Keratinocyte (primary cell): ENCODE measurements at regions not wholly inside any gene's neighbourhood (a gene's known extent, or its start where the extent isn't known, plus 50 kb on each side); places are given as distances from the start of the nearest gene placed in this dataset.

Source experiments
- DNase-seq: peaks from one replicate; pipeline ENCODE4 v3.0.0-alpha.2; 2011; ENCODE audit warnings: low read depth, missing footprints, low spot score
- FAIRE-seq: peaks from 2 replicates; lab custom pipeline; 2011; peaks lifted over from hg19 to GRCh38; lab: Jason Lieb, UNC
- H2AFZ ChIP-seq: 2 replicates; pipeline ENCODE4 v1.6.0; 2012; ENCODE audit warnings: low read length, control low read depth, inconsistent platforms; ENCODE audit not compliant: control insufficient read depth
- H3K27ac ChIP-seq: 2 replicates; pipeline ENCODE4 v1.5.1; 2011; ENCODE audit warnings: low read length; ENCODE audit not compliant: control insufficient read depth, insufficient read depth
- H3K27me3 ChIP-seq: 3 replicates; pipeline ENCODE4 v1.6.0; 2011; ENCODE audit warnings: low read length; ENCODE audit not compliant: control insufficient read depth, insufficient read depth; ENCODE audit errors: extremely low read depth
- H3K36me3 ChIP-seq, 2 experiments: 2 replicates in 1 of 2; 3 replicates in 1 of 2; pipeline ENCODE4 v1.5.1; 2011; ENCODE audit warnings: low read length in 2 of 2, mild to moderate bottlenecking in 1 of 2; ENCODE audit not compliant: control insufficient read depth in 2 of 2, insufficient read depth in 2 of 2; ENCODE audit errors: extremely low read depth in 1 of 2
- H3K4me1 ChIP-seq: 3 replicates; pipeline ENCODE4 v1.5.1; 2011; ENCODE audit warnings: low read length; ENCODE audit not compliant: control insufficient read depth, insufficient read depth; ENCODE audit errors: extremely low read depth
- H3K4me2 ChIP-seq: 3 replicates; pipeline ENCODE4 v1.6.0; 2011; ENCODE audit warnings: low read depth, low read length; ENCODE audit not compliant: control insufficient read depth, insufficient read depth; ENCODE audit errors: extremely low read depth
- H3K4me3 ChIP-seq, 3 experiments: fragments of 200-600 bp in 1 of 3; sonication (generic) in 1 of 3; 2 replicates in 2 of 3; 3 replicates in 1 of 3; pipeline ENCODE4 v1.5.1; 2011 to 2016; ENCODE audit warnings: low read length in 3 of 3, mild to moderate bottlenecking in 3 of 3, control low read depth in 2 of 3, inconsistent platforms in 1 of 3, low read depth in 1 of 3, mixed read lengths in 1 of 3, mixed run types in 1 of 3, moderate library complexity in 1 of 3; ENCODE audit not compliant: control insufficient read depth in 2 of 3, insufficient read depth in 2 of 3; ENCODE audit errors: extremely low read depth in 1 of 3
- H3K79me2 ChIP-seq: 2 replicates; pipeline ENCODE4 v1.6.0; 2012; ENCODE audit warnings: low read length; ENCODE audit not compliant: control insufficient read depth, insufficient read depth
- H3K9ac ChIP-seq: 3 replicates; pipeline ENCODE4 v1.6.0; 2011; ENCODE audit warnings: low read length; ENCODE audit not compliant: control insufficient read depth, insufficient read depth; ENCODE audit errors: extremely low read depth
- H3K9me1 ChIP-seq: 3 replicates; pipeline ENCODE4 v1.6.0; 2011; ENCODE audit warnings: low read length; ENCODE audit not compliant: control insufficient read depth, insufficient read depth; ENCODE audit errors: extremely low read depth
- H3K9me3 ChIP-seq: 2 replicates; pipeline ENCODE4 v1.5.1; 2012; ENCODE audit warnings: low read depth, low read length; ENCODE audit not compliant: control insufficient read depth
- H4K20me1 ChIP-seq: 3 replicates; pipeline ENCODE4 v1.6.0; 2011; ENCODE audit warnings: low read length; ENCODE audit not compliant: control insufficient read depth, insufficient read depth; ENCODE audit errors: extremely low read depth
- EZH2 ChIP-seq: IDR thresholded peaks from one replicate; pipeline ENCODE4 v1.6.1; 2012; ENCODE audit warnings: inconsistent platforms, mild to moderate bottlenecking, low read length, moderate library complexity
- dilution Hi-C: fragments of 300-500 bp; cut with MboI; formaldehyde crosslinking; loops from one replicate; pipeline ENCODE4 v1.7.0; 2020; ENCODE audit warnings: low sequenced_read_pairs; ENCODE audit not compliant: extremely low pct_ligation_motif_present
- TF ChIP-seq, protein P1 (sequence below), 3 experiments: IDR thresholded peaks in 1 of 3; conservative IDR thresholded peaks in 1 of 3; optimal IDR thresholded peaks in 1 of 3; 2 replicates in 2 of 3; 3 replicates in 1 of 3; pipeline versions ENCODE3 to v1.5.1; 2011; ENCODE audit warnings: low read length in 3 of 3, mild to moderate bottlenecking in 3 of 3, moderate library complexity in 2 of 3, control low read depth in 1 of 3, inconsistent platforms in 1 of 3; ENCODE audit not compliant: insufficient read depth in 2 of 3; ENCODE audit errors: extremely low read depth in 1 of 3

GRCh38 chr4:152106781-152107321, 346.0 kb upstream of the GATB start:
- no peak overlapping the region for H3K9ac ChIP-seq
- H3K27ac ChIP-seq = peak overlapping the region; percentile 69
- H3K4me2 ChIP-seq = no peak overlapping the region
- H3K27me3 ChIP-seq = no peaks in the 10 kb centered on the region
- H3K79me2 ChIP-seq = no peaks in the 10 kb centered on the region
- H4K20me1 ChIP-seq = no peaks in the 10 kb centered on the region
- dilution Hi-C loops = no loop called here
- TF ChIP-seq EZH2 = no peak
- TF ChIP-seq, protein P1, sequence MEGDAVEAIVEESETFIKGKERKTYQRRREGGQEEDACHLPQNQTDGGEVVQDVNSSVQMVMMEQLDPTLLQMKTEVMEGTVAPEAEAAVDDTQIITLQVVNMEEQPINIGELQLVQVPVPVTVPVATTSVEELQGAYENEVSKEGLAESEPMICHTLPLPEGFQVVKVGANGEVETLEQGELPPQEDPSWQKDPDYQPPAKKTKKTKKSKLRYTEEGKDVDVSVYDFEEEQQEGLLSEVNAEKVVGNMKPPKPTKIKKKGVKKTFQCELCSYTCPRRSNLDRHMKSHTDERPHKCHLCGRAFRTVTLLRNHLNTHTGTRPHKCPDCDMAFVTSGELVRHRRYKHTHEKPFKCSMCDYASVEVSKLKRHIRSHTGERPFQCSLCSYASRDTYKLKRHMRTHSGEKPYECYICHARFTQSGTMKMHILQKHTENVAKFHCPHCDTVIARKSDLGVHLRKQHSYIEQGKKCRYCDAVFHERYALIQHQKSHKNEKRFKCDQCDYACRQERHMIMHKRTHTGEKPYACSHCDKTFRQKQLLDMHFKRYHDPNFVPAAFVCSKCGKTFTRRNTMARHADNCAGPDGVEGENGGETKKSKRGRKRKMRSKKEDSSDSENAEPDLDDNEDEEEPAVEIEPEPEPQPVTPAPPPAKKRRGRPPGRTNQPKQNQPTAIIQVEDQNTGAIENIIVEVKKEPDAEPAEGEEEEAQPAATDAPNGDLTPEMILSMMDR (optimal IDR thresholded peaks at IDR 0.05 in 1 of 3, IDR thresholded peaks at IDR 0.05 in 1 of 3, conservative IDR thresholded peaks at IDR 0.05 in 1 of 3; ENCODE audit: extremely low read depth in 1 of 3, insufficient read depth in 2 of 3, low read length in 3 of 3) = no peak
- no peaks in the 10 kb centered on the region for H3K36me3 ChIP-seq
- peak overlapping the region; percentile 17 for H2AFZ ChIP-seq
- H3K9me3 ChIP-seq = no peaks in the 10 kb centered on the region
- no peak overlapping the region for H3K4me3 ChIP-seq
- no peaks in the 10 kb centered on the region for H3K9me1 ChIP-seq
- peaks cover 22% of the 10 kb centered on the region for H3K4me1 ChIP-seq
- no peak for FAIRE-seq
- DNase-seq = no peak

- H3K4me1 ChIP-seq = peaks cover 28% of the 10 kb centered on the region
- dilution Hi-C loops = no loop called here
Observed at GRCh38 chr4:152106113-152106763, 345.4 kb upstream of the GATB start.

More at GRCh38 chr4:152106113-152106763, 345.4 kb upstream of the GATB start:
- H3K9me3 ChIP-seq = no peaks in the 10 kb centered on the region
- peak overlapping the region; percentile 62 for H3K4me2 ChIP-seq
- H3K36me3 ChIP-seq = no peaks in the 10 kb centered on the region
- DNase-seq (peak; percentile 71), FAIRE-seq (peak; percentile 97)
- no peaks in the 10 kb centered on the region for H3K9me1 ChIP-seq
- H3K79me2 ChIP-seq = no peaks in the 10 kb centered on the region
- H3K9ac ChIP-seq = peak overlapping the region; percentile 14
- no peaks in the 10 kb centered on the region for H4K20me1 ChIP-seq
- H3K27ac ChIP-seq = peak overlapping the region; percentile 83
- H3K4me3 ChIP-seq = no peak overlapping the region
- TF ChIP-seq, protein P1 (optimal IDR thresholded peaks at IDR 0.05 in 1 of 3, IDR thresholded peaks at IDR 0.05 in 1 of 3, conservative IDR thresholded peaks at IDR 0.05 in 1 of 3; ENCODE audit: extremely low read depth in 1 of 3, insufficient read depth in 2 of 3, low read length in 3 of 3) = no peak
- no peak for TF ChIP-seq EZH2
- peak overlapping the region; percentile 52 for H2AFZ ChIP-seq
- no peaks in the 10 kb centered on the region for H3K27me3 ChIP-seq
